ENCODE measurements at regions not wholly inside any gene's neighbourhood (a gene's known extent, or its start where the extent isn't known, plus 50 kb on each side); places are given as distances from the start of the nearest gene placed in this dataset.

GRCh38 chr6:84399003-84399402 is 171.6 kb upstream of the CEP162 start:
- H3K4me3 ChIP-seq (ENCODE audit: low read depth, low read length): no peak overlapping the region
- no peak for DNase-seq (ENCODE audit: low read depth, low spot score)
- TF ChIP-seq CTCF (IDR thresholded peaks at IDR 0.05; ENCODE audit: insufficient read depth, low read length, missing control alignments): no peak
- ChIA-PET POLR2A (no interaction called here), CTCF (no interaction called here)

GRCh38 chr6:84392261-84392660 is 164.8 kb upstream of the CEP162 start:
- ChIA-PET CTCF (no interaction called here), POLR2A (no interaction called here)
- no peak for DNase-seq (ENCODE audit: low read depth, low spot score)
- no peak overlapping the region for H3K4me3 ChIP-seq (ENCODE audit: low read depth, low read length)
- no peak for TF ChIP-seq CTCF (IDR thresholded peaks at IDR 0.05; ENCODE audit: insufficient read depth, low read length, missing control alignments)

GRCh38 chr6:84390851-84391250 is 163.4 kb upstream of the CEP162 start:
- DNase-seq (ENCODE audit: low read depth, low spot score): no peak
- ChIA-PET CTCF (no interaction called here), POLR2A (no interaction called here)
- TF ChIP-seq CTCF (IDR thresholded peaks at IDR 0.05; ENCODE audit: insufficient read depth, low read length, missing control alignments): no peak
- no peak overlapping the region for H3K4me3 ChIP-seq (ENCODE audit: low read depth, low read length)

GRCh38 chr6:84390334-84390733 is 162.9 kb upstream of the CEP162 start:
- no peak overlapping the region for H3K4me3 ChIP-seq (ENCODE audit: low read depth, low read length)
- TF ChIP-seq CTCF (IDR thresholded peaks at IDR 0.05; ENCODE audit: insufficient read depth, low read length, missing control alignments): no peak
- ChIA-PET CTCF (no interaction called here), POLR2A (no interaction called here)
- DNase-seq (ENCODE audit: low read depth, low spot score): no peak

- ChIA-PET POLR2A (no interaction called here), CTCF (no interaction called here)
- no peak for TF ChIP-seq CTCF (IDR thresholded peaks at IDR 0.05; ENCODE audit: insufficient read depth, low read length, missing control alignments)
- DNase-seq (ENCODE audit: low read depth, low spot score): no peak
- H3K4me3 ChIP-seq (ENCODE audit: low read depth, low read length): no peak overlapping the region
Measured at GRCh38 chr6:84379142-84379541, 151.7 kb upstream of the CEP162 start.

- no peak for DNase-seq (ENCODE audit: low read depth, low spot score)
- POLR2A ChIA-PET: no interaction called here
- TF ChIP-seq CTCF (IDR thresholded peaks at IDR 0.05; ENCODE audit: insufficient read depth, low read length, missing control alignments): no peak
- CTCF ChIA-PET: no interaction called here
- H3K4me3 ChIP-seq (ENCODE audit: low read depth, low read length): no peak overlapping the region
Measured at GRCh38 chr6:84372290-84372689, 144.8 kb upstream of the CEP162 start.

All from AG04449 (cell line).